GM12891 (cell line): ENCODE measurements at regions not wholly inside any gene's neighbourhood (a gene's known extent, or its start where the extent isn't known, plus 50 kb on each side); places are given as distances from the start of the nearest gene placed in this dataset.
"Not testable (repeated sequence)": the region's sequence is repeated elsewhere in the genome, so short reads cannot be mapped to it uniquely, and the experiment has no call there.

Source experiments
- DNase-seq: peaks from one replicate; pipeline ENCODE4 v3.0.0; 2011; ENCODE audit warnings: low spot score; ENCODE audit not compliant: insufficient read length
- FAIRE-seq: peaks from 2 replicates; lab custom pipeline; 2011; peaks lifted over from hg19 to GRCh38; lab: Jason Lieb, UNC
- PAX5 ChIP-seq: IDR thresholded peaks from 2 replicates; pipeline ENCODE4 v1.6.1; 2011; ENCODE audit warnings: low read length, moderate library complexity, mild to moderate bottlenecking; ENCODE audit not compliant: insufficient read depth, severe bottlenecking
- POLR2A ChIP-seq: IDR thresholded peaks from 2 replicates; pipeline ENCODE4 v1.6.1; 2011; ENCODE audit warnings: low read depth, low read length, control low read depth
- POLR2AphosphoS5 ChIP-seq: IDR thresholded peaks from 2 replicates; pipeline ENCODE4 v1.6.1; 2011; ENCODE audit warnings: low read depth, low read length, control low read depth
- POU2F2 ChIP-seq: IDR thresholded peaks from 2 replicates; pipeline ENCODE4 v1.6.1; 2011; ENCODE audit warnings: low read depth, mild to moderate bottlenecking, control low read depth, low read length, moderate library complexity
- SPI1 ChIP-seq: IDR thresholded peaks from 2 replicates; pipeline ENCODE4 v1.6.1; 2011; ENCODE audit warnings: low read depth, low read length, control low read depth
- TAF1 ChIP-seq: IDR thresholded peaks from 2 replicates; pipeline ENCODE4 v1.6.1; 2011; ENCODE audit warnings: low read depth, low read length, control low read depth

DNA sequence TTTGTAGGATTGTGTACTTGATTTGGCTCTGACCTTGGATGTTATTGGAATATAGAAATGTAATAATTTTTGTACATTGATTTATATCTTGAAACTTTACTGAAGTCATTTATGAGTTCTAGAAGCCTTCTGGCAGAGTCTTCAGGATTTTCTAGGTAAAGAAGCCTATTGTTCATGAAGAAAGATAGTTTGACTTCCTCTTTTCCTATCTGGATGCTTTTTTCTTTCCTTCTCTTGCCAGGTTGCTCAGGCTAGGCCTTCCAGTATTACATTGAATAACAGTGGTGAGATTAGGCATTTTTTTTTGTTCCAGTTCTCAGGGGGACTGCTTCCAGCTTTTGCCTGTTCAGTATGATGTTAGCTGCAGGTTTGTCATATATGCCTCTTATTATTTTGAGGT is 191.1 kb downstream of the NAA11 start:
- TF ChIP-seq SPI1, result peak; percentile 15; the same call in 1 of the 2 replicates
- TF ChIP-seq TAF1, result no peak
- no peak for DNase-seq
- FAIRE-seq, result no peak

DNA sequence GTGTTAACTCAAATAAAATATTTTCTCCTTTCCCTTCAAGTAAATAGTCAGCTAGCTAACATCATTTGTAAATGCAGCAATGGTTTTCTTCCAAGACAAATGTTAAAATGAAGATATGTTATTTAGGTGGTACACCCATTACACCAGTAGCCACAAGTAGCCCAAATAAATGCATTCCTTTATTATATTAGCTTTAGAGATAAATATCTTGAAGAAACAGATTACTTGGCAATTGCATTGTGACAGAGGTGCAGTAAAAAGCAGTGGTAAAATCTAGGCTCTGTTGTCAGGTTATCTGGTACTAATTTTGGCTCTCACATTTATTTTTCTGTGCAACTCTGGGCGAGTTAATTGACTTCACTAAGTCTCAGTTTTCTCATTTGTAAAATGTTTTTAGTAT is 193.0 kb downstream of the NAA11 start:
- DNase-seq (no peak), FAIRE-seq (no peak)
- no peak for TF ChIP-seq PAX5
- TF ChIP-seq POLR2A, result no peak

DNA sequence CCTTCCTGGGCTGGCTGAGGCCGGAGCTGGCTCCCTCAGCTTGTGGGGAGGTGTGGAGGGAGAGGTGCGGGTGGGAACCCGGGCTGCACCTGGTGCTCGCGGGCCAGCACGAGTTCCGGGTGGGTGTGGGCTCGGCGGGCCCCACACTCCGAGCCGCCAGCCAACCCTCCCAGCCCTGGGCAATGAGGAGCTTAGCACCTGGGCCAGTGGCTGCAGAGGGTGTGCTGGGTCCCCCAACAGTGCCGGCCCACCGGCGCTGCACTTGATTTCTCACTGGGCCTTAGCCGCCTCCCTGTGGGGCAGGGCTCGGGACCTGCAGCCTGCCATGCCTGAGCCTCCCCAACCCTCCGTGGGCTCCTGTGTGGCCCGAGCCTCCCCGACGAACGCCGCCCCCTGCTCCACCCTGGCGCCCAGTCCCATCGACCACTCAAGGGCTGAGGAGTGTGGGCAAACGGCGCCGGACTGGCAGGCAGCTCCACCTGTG is 182.7 kb upstream of the PAQR3 start:
- FAIRE-seq (no peak), DNase-seq (no peak)
- TF ChIP-seq POU2F2, result no peak
- no peak for TF ChIP-seq TAF1
- TF ChIP-seq POLR2A, result no peak
- TF ChIP-seq SPI1, result no peak
- no peak for TF ChIP-seq PAX5
- TF ChIP-seq POLR2AphosphoS5, result no peak

DNA sequence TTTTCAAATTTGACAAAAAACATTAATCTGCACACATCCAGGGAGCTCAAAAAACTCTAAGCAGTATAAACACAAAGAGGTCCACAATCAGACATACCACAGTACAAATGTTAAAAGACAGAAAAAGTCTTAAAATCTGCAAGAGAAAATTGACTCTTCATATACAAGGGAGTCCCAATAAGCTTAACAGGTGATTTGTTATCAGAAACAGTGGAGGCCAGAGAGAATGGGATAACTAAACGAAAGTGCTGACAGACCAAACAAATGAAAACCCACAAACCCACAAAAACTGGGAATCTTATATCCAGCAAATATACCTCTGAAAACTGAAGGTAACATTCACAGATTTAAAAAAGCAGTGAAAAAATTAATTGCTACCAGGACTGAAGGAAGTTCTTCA is 182.0 kb upstream of the PAQR3 start:
- FAIRE-seq (no peak), DNase-seq (no peak)
- TF ChIP-seq POLR2AphosphoS5 (no peak), SPI1 (no peak), PAX5 (no peak), POU2F2 (no peak), TAF1 (no peak), POLR2A (no peak)

DNA sequence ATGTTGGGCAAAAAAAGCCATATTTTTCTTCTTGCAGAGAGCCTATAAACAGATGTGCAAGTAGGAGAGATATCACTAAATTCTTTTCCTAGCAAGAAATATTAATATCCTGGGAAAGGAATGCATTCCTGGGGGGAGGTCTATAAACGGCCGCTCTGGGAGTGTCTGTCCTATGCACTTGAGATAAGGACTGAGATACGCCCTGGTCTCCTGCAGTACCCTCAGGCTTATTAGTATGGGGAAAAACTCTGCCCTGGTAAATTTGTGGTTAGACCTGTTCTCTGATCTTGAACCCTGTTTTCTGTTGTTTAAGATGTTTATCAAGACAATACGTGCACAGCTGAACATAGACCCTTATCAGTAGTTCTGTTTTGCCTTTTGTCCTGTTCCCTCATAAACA is 177.8 kb upstream of the PAQR3 start:
- FAIRE-seq, DNase-seq: not testable (repeated sequence)

DNA sequence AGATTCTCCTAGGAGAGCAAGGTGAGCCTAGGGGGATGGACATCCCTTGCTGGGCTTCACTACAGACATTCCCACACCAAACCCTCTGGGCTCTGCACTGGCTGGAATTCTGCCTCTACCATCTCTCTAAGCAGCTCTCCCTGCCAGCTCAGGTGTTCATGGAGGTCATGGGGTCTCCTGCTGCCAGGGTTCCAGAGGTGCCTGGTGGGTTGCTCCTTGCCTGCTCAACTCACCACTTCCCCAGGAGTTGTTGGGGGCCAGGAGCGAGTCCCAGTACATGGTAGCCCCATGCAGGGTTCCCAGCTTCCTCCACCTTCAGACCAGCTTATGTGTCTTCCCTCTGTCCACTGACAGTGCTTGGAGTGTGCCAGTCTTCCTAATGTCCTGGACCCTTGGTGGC is 167.8 kb upstream of the PAQR3 start:
- FAIRE-seq (no peak), DNase-seq (no peak)
- TF ChIP-seq POLR2A, result no peak
- TF ChIP-seq SPI1, result no peak
- no peak for TF ChIP-seq TAF1
- no peak for TF ChIP-seq POU2F2
- no peak for TF ChIP-seq POLR2AphosphoS5
- TF ChIP-seq PAX5, result no peak

DNA sequence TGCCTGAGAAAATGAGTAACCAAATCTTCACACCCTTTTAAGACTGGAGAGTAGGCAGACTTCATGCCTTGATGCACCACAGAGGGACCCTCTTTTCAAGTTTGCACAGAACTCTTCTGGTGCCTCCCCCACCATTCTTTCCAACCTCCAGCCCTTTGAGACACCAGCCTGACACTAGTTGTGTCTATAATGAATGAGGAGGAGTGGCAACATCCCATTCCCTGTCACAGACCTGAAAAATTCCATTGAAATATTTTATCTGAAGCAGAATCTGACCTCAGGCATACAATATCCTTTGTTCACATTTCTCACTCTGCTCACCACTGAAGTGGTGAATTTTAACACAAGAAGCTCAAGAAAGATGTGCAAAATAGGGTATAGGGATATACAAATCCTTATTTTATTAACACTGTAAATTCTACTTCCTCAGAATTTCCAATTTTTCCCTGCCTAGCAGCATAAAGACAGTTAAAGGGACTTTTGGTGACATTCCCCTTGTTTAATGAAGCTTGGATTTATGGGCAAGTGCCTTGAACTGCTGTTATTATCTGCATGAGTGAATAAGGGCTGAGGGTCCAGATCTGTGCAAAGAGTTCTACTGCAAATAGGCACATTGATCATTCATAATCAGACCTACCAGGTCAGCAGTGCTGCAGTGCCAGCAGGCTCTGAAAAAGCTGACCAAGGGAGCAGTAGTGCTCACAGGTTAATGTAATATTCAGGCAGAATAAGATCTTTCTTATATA is 149.9 kb upstream of the PAQR3 start:
- DNase-seq (no peak), FAIRE-seq (no peak)
- TF ChIP-seq SPI1 (no peak), POLR2AphosphoS5 (no peak), PAX5 (no peak), POLR2A (no peak), TAF1 (no peak), POU2F2 (no peak)

DNA sequence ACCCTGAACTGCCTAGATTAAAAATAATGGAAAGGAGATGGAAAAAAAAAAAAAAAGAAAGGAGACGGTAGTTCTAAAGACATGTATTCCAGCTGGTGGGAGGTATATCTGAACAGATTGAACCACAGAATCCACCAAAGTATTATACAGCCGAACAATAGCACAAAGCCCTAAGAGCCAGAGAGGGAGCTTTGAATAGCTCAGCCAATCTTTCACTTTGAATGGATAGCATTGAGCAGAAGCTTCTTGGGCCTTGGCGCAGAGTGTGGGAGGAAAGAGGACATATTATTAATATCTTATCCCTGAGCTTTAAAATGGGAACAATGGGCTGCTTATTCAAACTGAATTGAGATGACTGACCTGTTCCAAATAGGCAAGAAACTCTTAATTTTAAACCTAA is 147.8 kb upstream of the PAQR3 start:
- DNase-seq (no peak), FAIRE-seq (no peak)
- TF ChIP-seq POU2F2 (no peak), SPI1 (no peak), POLR2A (no peak), TAF1 (no peak), POLR2AphosphoS5 (no peak), PAX5 (no peak)

DNA sequence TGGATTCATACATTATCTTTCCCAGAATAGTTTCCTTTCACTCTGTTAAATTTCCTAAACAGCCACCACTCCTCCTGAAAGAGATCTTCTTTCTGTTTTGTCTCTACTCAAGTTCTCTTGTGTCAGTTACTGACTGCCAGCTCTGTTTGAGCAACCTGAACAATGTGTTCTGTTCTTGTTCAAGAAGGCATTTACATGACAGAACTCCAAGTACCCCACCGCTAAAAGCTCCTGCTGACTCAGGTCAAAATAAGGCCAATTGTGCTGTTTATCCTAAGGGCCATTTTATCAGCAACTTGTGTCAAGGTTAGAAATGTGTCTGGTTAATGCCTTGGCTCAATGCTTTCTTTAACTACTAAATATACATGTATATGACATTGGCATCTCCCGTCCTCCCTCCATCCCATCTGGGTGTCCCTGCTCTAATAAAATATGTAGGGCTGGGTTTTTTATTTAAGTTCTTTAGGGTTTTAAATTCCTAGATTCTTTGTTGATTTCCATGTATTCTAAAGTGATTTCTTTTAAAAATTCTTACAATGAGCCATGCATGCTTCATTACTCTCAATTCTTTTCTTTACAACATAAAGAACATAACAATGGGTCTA is 144.3 kb upstream of the PAQR3 start:
- no peak for TF ChIP-seq PAX5
- no peak for TF ChIP-seq POU2F2
- no peak for TF ChIP-seq POLR2AphosphoS5
- FAIRE-seq, result no peak
- DNase-seq, result no peak

DNA sequence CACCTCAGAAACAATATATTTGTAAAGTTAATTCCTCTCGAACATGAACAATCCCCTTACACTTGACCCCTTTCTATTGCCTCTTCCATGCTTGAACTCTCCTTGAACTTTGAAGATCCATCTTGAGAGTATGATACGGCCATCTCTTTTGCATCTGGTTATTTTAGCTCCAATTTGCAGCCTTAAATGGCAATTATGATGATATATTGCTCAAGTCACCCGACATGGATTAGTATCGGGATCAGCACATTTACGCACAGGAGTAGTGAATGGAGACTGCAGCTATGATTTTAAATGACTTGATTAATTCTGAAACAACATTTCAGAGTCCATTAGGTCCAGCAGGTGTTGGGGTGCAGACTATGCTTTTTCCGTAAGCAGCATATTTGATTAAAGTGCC is 143.8 kb upstream of the PAQR3 start:
- no peak for DNase-seq
- FAIRE-seq, result no peak
- TF ChIP-seq PAX5, result no peak
- TF ChIP-seq POU2F2, result no peak
- no peak for TF ChIP-seq TAF1
- no peak for TF ChIP-seq POLR2A
- TF ChIP-seq SPI1, result no peak
- TF ChIP-seq POLR2AphosphoS5, result no peak

DNA sequence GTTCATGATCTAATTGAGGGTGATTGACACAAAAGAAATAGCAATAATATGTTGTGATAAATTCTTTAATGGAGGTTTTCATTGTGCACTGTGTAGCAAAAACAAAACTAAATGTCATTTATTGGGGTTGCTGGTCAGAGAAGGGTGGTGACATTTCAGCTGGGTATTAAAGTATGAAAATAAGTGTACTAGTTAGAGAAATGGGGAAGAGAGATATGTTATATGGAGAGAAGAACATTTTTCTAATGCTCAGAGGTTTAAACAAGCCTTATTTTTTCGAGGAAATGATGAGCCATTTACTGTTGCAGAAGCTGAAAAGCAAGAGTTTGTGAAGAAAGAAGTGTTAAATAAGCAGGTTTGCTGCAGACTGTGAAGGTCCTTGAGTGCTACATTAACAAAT is 142.7 kb upstream of the PAQR3 start:
- TF ChIP-seq PAX5 (no peak), TAF1 (no peak), POU2F2 (no peak), SPI1 (no peak), POLR2A (no peak), POLR2AphosphoS5 (no peak)
- DNase-seq (no peak), FAIRE-seq (no peak)
